ENCODE measurements at regions not wholly inside any gene's neighbourhood (a gene's known extent, or its start where the extent isn't known, plus 50 kb on each side); places are given as distances from the start of the nearest gene placed in this dataset.

- no peak for TF ChIP-seq RAD21 (IDR thresholded peaks at IDR 0.05 in 1 of 2, conservative IDR thresholded peaks at IDR 0.05 in 1 of 2; ENCODE audit: low read depth in 2 of 2, low read length in 2 of 2)
- no peak for TF ChIP-seq PHF8 (conservative IDR thresholded peaks at IDR 0.05; ENCODE audit: low read depth, low read length)
- TF ChIP-seq, protein P1, sequence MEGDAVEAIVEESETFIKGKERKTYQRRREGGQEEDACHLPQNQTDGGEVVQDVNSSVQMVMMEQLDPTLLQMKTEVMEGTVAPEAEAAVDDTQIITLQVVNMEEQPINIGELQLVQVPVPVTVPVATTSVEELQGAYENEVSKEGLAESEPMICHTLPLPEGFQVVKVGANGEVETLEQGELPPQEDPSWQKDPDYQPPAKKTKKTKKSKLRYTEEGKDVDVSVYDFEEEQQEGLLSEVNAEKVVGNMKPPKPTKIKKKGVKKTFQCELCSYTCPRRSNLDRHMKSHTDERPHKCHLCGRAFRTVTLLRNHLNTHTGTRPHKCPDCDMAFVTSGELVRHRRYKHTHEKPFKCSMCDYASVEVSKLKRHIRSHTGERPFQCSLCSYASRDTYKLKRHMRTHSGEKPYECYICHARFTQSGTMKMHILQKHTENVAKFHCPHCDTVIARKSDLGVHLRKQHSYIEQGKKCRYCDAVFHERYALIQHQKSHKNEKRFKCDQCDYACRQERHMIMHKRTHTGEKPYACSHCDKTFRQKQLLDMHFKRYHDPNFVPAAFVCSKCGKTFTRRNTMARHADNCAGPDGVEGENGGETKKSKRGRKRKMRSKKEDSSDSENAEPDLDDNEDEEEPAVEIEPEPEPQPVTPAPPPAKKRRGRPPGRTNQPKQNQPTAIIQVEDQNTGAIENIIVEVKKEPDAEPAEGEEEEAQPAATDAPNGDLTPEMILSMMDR (IDR thresholded peaks at IDR 0.05; ENCODE audit: control extremely low read depth in 1 of 3, insufficient read depth in 1 of 3, low read depth in 1 of 3, low read length in 3 of 3), result no peak
- TF ChIP-seq SIN3A (conservative IDR thresholded peaks at IDR 0.05 in 1 of 2, IDR thresholded peaks at IDR 0.05 in 1 of 2; ENCODE audit: low read depth in 1 of 2, low read length in 2 of 2), result no peak
- no peak for TF ChIP-seq BRCA1 (IDR thresholded peaks at IDR 0.05; ENCODE audit: low read depth, low read length)
- TF ChIP-seq GABPA (IDR thresholded peaks at IDR 0.05; ENCODE audit: borderline replicate concordance, insufficient read depth, low read length), result no peak
- no peak for TF ChIP-seq RNF2 (IDR thresholded peaks at IDR 0.05; ENCODE audit: borderline replicate concordance, low read depth, low read length, missing control alignments, poor library complexity, severe bottlenecking)
- no peak for TF ChIP-seq EP300 (IDR thresholded peaks at IDR 0.05; ENCODE audit: borderline replicate concordance in 1 of 2, low read depth in 2 of 2, low read length in 2 of 2)
- TF ChIP-seq, protein P2, sequence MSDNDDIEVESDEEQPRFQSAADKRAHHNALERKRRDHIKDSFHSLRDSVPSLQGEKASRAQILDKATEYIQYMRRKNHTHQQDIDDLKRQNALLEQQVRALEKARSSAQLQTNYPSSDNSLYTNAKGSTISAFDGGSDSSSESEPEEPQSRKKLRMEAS (IDR thresholded peaks at IDR 0.05), result no peak
- no peak for TF ChIP-seq HDAC2 (IDR thresholded peaks at IDR 0.05; ENCODE audit: borderline replicate concordance in 1 of 2, low read depth in 2 of 2, low read length in 2 of 2)
- TF ChIP-seq, protein P3, sequence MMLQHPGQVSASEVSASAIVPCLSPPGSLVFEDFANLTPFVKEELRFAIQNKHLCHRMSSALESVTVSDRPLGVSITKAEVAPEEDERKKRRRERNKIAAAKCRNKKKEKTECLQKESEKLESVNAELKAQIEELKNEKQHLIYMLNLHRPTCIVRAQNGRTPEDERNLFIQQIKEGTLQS (IDR thresholded peaks at IDR 0.05; ENCODE audit: insufficient read depth, low read depth, low read length), result no peak
- TF ChIP-seq EZH2 (IDR thresholded peaks at IDR 0.05; ENCODE audit: low read depth, low read length, severe bottlenecking), result no peak
- no peak for TF ChIP-seq POLR2A (IDR thresholded peaks at IDR 0.05; ENCODE audit: control extremely low read depth in 1 of 2, low read depth in 2 of 2, low read length in 2 of 2)
- TF ChIP-seq KDM1A (IDR thresholded peaks at IDR 0.05; ENCODE audit: borderline replicate concordance, low read length), result no peak
These were observed 186.2 kb upstream of the TBL1X start for GRCh38 chrX:9278475-9279233.
